GM23248 (cell line): ENCODE measurements at regions not wholly inside any gene's neighbourhood (a gene's known extent, or its start where the extent isn't known, plus 50 kb on each side); places are given as distances from the start of the nearest gene placed in this dataset.

Source experiments
- EZH2 ChIP-seq: fragments of 200-600 bp; sonication (generic); IDR thresholded peaks from 2 replicates; pipeline ENCODE4 v1.6.1; 2018; ENCODE audit warnings: antibody characterized with exemption, mild to moderate bottlenecking; ENCODE audit not compliant: insufficient read depth, poor library complexity, severe bottlenecking
- EZH2phosphoT487 ChIP-seq: fragments of 200-600 bp; sonication (generic); IDR thresholded peaks from 2 replicates; pipeline ENCODE4 v1.6.1; 2018; ENCODE audit warnings: antibody characterized with exemption, moderate library complexity, mild to moderate bottlenecking, low read depth; ENCODE audit not compliant: insufficient read depth

DNA sequence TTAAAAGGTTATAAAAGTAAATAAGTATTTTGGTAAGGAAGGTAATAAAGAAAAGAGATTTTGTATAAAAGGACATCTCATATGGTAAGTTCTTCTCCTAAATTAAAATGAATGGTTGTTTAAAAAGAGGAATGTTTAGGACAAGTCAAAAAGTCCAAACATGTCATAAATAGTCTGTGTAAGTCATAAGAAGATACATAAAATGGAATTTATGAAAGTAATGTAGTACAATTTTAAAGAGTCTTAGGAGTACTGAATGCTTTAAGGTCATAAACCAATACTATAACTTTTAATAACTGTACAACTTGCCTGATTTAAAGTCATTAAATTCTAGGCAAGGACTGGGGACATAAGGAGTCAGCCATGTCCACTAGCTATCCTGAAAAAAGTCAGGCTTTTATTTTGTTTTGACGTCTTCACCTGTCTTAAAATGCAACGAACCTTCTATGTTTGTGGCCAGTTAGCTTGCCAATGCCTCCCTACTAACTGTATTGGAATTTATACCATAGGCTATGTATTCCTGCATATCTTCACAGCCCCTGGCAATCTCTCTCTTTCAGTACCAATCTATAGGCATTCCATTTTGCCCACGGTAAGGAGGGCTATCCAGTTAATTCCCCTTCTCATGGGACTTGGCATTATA, 312.3 kb upstream of the LRRTM4 start:
- TF ChIP-seq EZH2 (no peak), EZH2phosphoT487 (no peak)
